GM12864 (cell line): ENCODE measurements at regions not wholly inside any gene's neighbourhood (a gene's known extent, or its start where the extent isn't known, plus 50 kb on each side); places are given as distances from the start of the nearest gene placed in this dataset.
"Not testable (repeated sequence)": the region's sequence is repeated elsewhere in the genome, so short reads cannot be mapped to it uniquely, and the experiment has no call there.

Experiments used
- DNase-seq: peaks from one replicate; pipeline ENCODE4 v3.0.0-alpha.2; 2011; ENCODE audit warnings: low read depth
- H3K4me3 ChIP-seq: 2 replicates; pipeline ENCODE4 v1.5.1; 2011; ENCODE audit warnings: mild to moderate bottlenecking, low read depth, low read length, control low read depth
- CTCF ChIP-seq: IDR thresholded peaks from 2 replicates; pipeline ENCODE4 v1.5.1; 2011; ENCODE audit warnings: low read depth, mild to moderate bottlenecking, moderate library complexity, low read length, control low read depth, inconsistent platforms; ENCODE audit errors: missing control alignments

GRCh38 chr5:60076746-60077145, 183.2 kb upstream of the PDE4D start:
- no peak for TF ChIP-seq CTCF
- DNase-seq: no peak
- H3K4me3 ChIP-seq: no peak overlapping the region

- DNase-seq: no peak
- no peak for TF ChIP-seq CTCF
- H3K4me3 ChIP-seq: no peak overlapping the region
Observed at GRCh38 chr5:60066502-60066901, 173.0 kb upstream of the PDE4D start.

GRCh38 chr5:60060389-60060788, 166.9 kb upstream of the PDE4D start:
- no peak for DNase-seq
- no peak for TF ChIP-seq CTCF

GRCh38 chr5:60056191-60056590, 162.7 kb upstream of the PDE4D start:
- TF ChIP-seq CTCF: no peak
- no peak overlapping the region for H3K4me3 ChIP-seq
- DNase-seq: no peak

More at GRCh38 chr5:60060389-60060788, 166.9 kb upstream of the PDE4D start:
- H3K4me3 ChIP-seq: no peak overlapping the region

GRCh38 chr5:60055168-60055567, 161.6 kb upstream of the PDE4D start:
- TF ChIP-seq CTCF: no peak
- no peak for DNase-seq
- no peak overlapping the region for H3K4me3 ChIP-seq

- not testable (repeated sequence) for DNase-seq, H3K4me3 ChIP-seq
Observed at GRCh38 chr5:60041996-60042664, 148.6 kb upstream of the PDE4D start.

- not testable (repeated sequence) for DNase-seq
Observed at GRCh38 chr5:60041508-60041907, 148.0 kb upstream of the PDE4D start.

GRCh38 chr5:60036192-60036938, 142.8 kb upstream of the PDE4D start:
- no peak overlapping the region for H3K4me3 ChIP-seq
- TF ChIP-seq CTCF: no peak
- DNase-seq: no peak

More at GRCh38 chr5:60041508-60041907, 148.0 kb upstream of the PDE4D start:
- H3K4me3 ChIP-seq: not testable (repeated sequence)
